Stimulated activated CD8-positive, alpha-beta memory T cell treated with anti-CD3 and anti-CD28 coated beads, Interleukin-7, amount 100 ng/mL, for 1 hour (primary cell): ENCODE measurements at regions not wholly inside any gene's neighbourhood (a gene's known extent, or its start where the extent isn't known, plus 50 kb on each side); places are given as distances from the start of the nearest gene placed in this dataset.
"Not testable (repeated sequence)": the region's sequence is repeated elsewhere in the genome, so short reads cannot be mapped to it uniquely, and the experiment has no call there.

Source experiments
- DNase-seq, 2 donors: peaks; one replicate each; pipeline ENCODE4 v3.0.0-alpha.2; 2020; ENCODE audit warnings: low read depth in 2 of 2

GRCh38 chr6:168939041-168939440 lies 314.6 kb downstream of the THBS2 start:
- no peak for DNase-seq

- no peak for DNase-seq
These were observed 315.1 kb downstream of the THBS2 start for GRCh38 chr6:168938546-168938945.

GRCh38 chr6:168937054-168937453 lies 316.6 kb downstream of the THBS2 start:
- no peak for DNase-seq

- no peak for DNase-seq
These were observed 318.0 kb downstream of the THBS2 start for GRCh38 chr6:168935628-168936010.

- DNase-seq, result no peak
These were observed 318.7 kb downstream of the THBS2 start for GRCh38 chr6:168934660-168935627.

GRCh38 chr6:168932171-168932570 lies 321.5 kb downstream of the THBS2 start:
- not testable (repeated sequence) for DNase-seq

GRCh38 chr6:168931072-168931471 lies 322.6 kb downstream of the THBS2 start:
- not testable (repeated sequence) for DNase-seq

- no peak for DNase-seq
These were observed 323.7 kb downstream of the THBS2 start for GRCh38 chr6:168929871-168930450.

- DNase-seq, result no peak
These were observed 325.6 kb downstream of the THBS2 start for GRCh38 chr6:168928012-168928411.

GRCh38 chr6:168927026-168927425 lies 326.6 kb downstream of the THBS2 start:
- DNase-seq, result no peak

GRCh38 chr6:168926306-168926705 lies 327.3 kb downstream of the THBS2 start:
- no peak for DNase-seq

GRCh38 chr6:168925671-168926070 lies 328.0 kb downstream of the THBS2 start:
- no peak for DNase-seq

- DNase-seq, result no peak
These were observed 330.5 kb downstream of the THBS2 start for GRCh38 chr6:168923171-168923570.

- no peak for DNase-seq
These were observed 331.2 kb downstream of the THBS2 start for GRCh38 chr6:168922436-168922835.

GRCh38 chr6:168920289-168920688 lies 333.4 kb downstream of the THBS2 start:
- DNase-seq, result no peak

- no peak for DNase-seq
These were observed 334.0 kb downstream of the THBS2 start for GRCh38 chr6:168919470-168920179.

GRCh38 chr6:168916576-168917211 lies 337.0 kb downstream of the THBS2 start:
- DNase-seq, result no peak

- DNase-seq, result no peak
These were observed 337.8 kb downstream of the THBS2 start for GRCh38 chr6:168915855-168916254.

GRCh38 chr6:168915242-168915641 lies 338.4 kb downstream of the THBS2 start:
- DNase-seq, result no peak

- DNase-seq, result no peak
These were observed 339.7 kb downstream of the THBS2 start for GRCh38 chr6:168913866-168914469.

- DNase-seq, result not testable (repeated sequence)
These were observed 340.3 kb downstream of the THBS2 start for GRCh38 chr6:168913231-168913865.
